Endometrium (tissue), 2 donors: ENCODE measurements at regions not wholly inside any gene's neighbourhood (a gene's known extent, or its start where the extent isn't known, plus 50 kb on each side); places are given as distances from the start of the nearest gene placed in this dataset.

ENCODE experiments used
- FAIRE-seq: peaks from 2 replicates; lab custom pipeline; 2012; peaks lifted over from hg19 to GRCh38; lab: Jason Lieb, UNC
- donor health status: control.
- donor health status: control.

DNA sequence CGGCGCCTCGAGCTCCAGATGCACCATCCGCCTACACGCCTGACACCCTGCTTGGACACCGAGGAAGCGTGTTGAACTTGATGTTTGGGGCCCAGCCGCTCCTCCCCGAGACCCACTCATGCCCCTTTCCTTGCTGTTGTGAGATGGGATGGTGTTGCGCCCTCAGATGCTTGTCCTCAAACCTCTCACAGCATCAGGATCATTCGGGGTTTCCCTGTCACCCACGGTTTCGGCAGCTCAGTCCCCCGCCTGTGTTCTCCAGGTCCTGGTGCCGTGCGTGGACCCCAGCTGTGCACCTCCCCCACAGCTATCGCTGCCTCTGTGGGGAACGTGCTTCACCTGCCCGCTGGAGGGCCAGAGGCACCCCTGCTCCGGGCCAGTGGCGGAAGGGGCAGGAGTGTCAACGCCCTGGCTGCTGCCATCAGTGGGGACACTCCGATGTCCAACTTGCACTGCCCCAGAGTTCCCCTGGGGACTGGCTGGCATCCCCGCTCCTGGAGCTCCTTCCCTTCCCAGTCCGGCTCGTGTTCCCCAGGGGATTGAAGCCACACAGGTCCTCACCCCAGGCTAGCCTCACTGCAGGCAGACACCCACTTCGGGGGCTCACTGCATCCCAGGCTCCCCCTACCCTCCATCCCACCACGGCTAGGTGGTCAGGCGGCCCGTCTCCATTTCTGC, 82.3 kb upstream of the ADRA2C start:
- no peak for FAIRE-seq

DNA sequence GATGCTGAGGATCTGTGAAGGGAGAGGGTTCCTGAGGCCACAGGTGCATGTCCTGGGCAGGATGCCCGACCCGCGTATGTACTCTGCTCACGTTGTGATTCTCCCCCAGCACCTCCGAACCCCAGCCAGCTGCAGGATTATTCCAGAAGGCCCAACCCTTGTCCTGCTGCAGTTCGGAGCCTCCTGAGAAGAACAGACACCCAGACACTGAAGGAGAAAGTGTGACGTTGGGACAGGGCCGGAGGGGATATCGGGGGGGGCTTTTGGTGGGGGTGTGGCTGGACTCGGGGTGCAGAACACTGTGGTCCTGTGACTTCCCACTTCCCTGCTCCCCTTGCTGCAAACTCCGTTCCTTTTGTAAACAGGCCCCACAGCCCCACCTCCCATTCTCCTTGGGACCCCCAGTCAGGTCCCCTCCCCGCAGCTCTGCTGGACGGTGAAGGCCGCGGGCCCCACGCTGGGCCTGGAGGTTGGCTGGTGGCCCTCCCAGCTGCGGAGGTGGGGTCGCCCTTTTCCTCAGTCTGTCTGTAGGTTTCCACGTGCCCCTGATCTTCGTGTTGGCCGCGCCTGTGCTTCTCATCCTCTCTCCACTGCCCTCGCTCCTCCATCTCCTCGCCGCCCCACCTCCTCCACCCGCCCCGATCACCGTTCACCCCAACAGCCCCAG, 83.0 kb upstream of the ADRA2C start:
- no peak for FAIRE-seq

GRCh38 chr4:3682236-3683076, 83.7 kb upstream of the ADRA2C start:
- no peak for FAIRE-seq

DNA sequence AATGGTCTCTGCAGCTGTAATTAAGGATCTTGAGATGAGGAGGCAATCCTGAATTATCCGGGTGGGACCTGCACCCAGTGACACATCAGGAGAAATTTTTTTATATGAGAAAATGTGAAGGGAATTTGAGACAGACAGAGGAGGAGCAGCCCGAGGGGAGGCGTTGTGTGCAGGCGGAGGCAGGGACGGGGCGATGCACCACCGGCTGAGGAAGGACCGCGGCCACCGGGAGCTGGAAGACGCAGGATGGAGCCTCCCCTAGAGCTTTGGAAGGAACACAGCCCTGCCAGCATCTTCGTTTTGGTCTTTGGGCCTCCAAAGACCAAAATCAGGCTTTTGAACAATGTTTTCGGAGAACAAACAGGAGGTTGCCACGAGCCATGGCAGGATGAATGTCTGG, 85.0 kb upstream of the ADRA2C start:
- FAIRE-seq = no peak

DNA sequence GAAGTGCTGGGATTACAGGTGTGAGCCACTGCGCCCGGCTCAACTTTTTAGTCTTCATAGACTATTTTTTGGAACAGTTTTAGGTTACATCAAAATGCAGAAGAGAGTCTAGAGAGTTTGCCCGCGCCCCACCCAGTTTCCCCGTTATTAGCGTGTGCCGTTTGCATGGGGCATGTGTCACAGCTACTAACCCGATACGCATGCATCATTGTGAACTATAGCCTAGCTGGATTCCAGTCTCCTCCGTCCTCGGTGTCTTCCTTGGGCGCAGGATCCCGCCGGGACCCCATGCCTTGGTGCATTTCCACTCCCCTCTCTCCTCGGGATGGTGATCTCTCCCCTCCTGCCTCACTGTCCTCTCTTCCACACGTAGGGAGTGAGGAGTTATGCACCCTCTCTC, 85.5 kb upstream of the ADRA2C start:
- FAIRE-seq = no peak

GRCh38 chr4:3679851-3680311, 86.3 kb upstream of the ADRA2C start:
- FAIRE-seq = no peak

GRCh38 chr4:3679071-3679825, 86.9 kb upstream of the ADRA2C start:
- FAIRE-seq = no peak

DNA sequence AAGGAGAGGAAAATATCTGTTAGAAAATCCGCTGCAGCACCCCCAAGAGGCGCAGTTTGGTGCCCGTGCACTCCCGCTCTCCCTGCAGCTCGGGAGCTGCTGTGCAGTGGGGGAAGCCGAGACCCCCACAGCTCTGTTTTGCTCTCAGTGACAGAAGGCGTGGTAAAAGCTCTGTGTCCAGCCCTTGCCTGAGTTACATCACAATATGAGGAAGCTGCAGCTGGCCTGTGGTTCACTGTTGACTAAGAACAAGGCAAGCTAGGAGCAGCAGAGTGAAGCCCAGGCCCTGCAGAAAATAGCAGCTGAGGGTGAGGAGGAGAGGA, 88.5 kb upstream of the ADRA2C start:
- FAIRE-seq = no peak

GRCh38 chr4:3676907-3677747, 89.1 kb upstream of the ADRA2C start:
- no peak for FAIRE-seq

DNA sequence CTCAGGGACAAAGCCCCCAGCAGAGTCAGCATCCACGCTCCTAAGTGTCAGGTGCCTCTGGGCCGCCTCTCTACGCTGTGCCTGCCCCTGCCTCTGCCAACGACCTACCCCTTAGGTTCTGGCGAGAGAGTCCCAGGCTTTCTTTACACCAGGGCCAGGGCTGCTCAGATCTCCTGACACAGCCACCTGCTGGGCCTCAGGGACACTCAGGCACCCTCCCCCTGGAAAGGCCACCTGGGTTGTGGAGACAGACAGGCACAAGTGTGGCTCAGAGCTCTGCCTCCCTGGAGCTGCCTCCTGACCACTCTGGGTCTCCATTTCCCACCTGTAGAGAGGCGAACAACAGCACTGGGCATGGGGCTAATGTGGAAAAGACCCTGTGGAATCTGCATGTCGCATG, 90.0 kb upstream of the ADRA2C start:
- FAIRE-seq = no peak

DNA sequence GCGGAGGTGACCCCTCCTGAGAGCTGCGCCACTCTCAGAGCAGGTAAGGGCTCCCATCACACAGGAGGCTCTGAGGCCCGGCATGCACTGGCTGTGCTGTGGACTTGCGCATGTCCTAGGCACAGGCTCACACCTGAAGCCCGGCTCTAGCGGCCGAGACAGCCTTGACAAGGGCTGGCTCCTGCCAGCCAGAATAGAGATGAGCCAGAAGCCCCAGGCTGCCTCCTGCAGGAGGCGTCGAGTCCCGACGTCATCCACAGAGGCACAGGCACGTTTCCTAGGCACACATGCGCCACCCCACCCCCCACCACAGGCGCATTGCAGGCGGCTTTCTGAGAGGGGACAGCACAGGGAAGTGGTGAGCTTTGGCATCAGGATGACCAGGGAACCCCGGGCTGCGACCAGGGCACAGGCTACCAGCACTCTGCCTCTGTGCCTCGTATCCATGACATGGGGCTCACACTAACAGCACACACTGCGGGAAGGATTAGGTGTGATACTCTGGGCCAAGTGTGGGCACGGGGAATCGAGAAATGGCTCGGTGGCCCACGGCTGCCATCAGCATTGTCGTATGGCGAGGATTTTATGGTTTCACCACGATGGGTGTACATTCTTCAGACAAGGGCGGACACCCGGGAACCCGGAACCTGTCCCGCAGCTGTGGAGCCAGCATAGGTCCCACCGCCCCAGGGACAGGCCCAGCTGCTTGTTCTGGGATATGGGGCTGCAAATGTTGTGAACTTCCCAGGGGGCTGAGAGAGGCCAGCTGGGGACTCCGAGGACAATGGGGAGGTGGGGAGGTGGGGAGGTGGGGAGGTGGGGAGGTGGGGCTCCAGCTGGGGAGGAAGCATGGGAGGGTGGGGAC, 90.7 kb upstream of the ADRA2C start:
- no peak for FAIRE-seq

DNA sequence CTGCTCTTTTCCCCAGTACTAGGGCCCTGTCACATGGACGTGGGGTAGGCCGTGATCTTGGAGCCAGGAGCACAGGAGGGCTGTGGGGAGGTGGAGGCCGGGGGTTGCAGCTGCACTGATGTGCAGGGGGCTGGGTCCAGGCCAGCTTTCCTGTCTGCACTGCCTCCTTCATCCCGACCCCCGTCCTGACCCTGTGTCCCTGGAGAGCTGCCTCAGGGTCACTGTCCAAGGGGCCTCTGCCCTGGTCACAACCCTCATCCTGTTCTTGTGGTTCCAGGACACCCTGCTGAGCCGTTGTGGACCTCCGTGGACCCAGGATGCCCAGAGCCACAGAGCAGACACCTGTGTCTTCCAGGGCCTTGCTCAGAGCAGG, 91.7 kb upstream of the ADRA2C start:
- no peak for FAIRE-seq

DNA sequence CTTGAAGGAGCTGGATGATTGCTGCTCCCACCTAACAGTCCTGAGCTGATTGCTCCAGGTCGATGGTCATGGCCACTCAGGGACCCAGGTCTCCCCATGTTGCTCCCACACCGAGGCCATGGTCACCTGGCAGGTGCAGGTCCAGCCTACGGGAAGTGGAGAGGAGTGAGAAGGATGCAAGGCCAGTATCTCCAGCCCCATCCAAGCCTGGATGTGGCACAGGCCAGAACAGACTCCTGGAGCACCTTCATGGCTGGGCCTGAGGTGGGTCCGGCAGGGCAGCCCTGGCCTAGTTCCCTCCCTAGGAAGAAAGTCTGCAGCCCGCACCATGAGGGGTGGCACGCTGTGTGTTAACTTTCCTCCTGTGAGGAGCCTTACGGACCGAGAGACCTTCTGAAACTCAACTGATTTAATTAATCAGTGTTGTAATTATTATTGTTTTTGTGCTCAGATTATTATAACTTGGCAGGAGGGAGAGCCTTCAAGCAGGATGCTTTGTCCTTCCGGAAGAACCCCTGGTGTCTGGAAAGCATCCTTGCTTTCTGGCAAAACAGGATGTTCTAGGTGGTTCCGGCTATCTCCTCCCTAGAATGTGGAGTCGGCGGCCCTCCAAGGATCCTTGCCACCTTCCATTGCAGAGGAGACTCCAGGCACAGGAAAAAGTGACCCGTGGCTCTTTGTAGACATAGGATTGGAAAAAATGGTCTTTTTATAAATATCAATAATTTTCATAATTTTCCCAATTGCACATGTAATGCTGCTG, 92.3 kb upstream of the ADRA2C start:
- no peak for FAIRE-seq

DNA sequence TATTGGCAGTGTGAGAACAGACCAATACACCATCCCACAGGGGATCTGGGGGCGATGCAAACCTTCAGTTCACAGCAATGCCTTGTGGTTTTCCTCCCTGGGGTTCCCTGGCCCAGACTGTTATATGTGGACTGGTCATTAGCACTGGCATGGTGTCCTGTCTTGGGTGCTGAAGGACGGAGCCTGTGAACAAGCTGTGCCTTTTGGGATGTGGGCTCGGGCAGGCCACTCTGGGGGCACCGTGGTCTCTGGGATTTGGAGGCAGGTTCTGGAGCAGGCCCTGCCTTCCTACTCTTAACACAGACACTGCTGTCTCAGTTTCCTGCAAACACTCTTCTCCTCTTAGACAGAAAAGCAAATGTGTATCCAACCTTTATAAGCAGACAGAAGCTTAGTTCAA, 93.0 kb upstream of the ADRA2C start:
- no peak for FAIRE-seq

DNA sequence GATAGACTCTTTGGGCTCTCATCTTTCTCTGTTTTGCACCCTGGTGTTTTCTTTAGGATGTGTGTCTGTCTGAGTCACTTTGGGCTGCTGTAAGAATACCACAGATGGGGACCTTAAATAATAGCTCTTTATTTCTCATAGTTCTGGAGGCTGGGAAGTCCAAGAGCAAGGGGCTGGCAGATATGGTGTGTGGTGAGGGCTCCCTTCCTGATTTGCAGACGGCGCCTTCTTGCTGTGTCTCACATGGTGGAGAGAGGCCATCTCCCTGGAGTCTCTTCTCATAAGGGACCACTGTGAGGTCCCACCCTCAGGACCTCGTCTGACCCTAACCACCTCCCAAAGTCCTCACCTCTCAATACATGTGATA, 93.7 kb upstream of the ADRA2C start:
- FAIRE-seq = no peak

DNA sequence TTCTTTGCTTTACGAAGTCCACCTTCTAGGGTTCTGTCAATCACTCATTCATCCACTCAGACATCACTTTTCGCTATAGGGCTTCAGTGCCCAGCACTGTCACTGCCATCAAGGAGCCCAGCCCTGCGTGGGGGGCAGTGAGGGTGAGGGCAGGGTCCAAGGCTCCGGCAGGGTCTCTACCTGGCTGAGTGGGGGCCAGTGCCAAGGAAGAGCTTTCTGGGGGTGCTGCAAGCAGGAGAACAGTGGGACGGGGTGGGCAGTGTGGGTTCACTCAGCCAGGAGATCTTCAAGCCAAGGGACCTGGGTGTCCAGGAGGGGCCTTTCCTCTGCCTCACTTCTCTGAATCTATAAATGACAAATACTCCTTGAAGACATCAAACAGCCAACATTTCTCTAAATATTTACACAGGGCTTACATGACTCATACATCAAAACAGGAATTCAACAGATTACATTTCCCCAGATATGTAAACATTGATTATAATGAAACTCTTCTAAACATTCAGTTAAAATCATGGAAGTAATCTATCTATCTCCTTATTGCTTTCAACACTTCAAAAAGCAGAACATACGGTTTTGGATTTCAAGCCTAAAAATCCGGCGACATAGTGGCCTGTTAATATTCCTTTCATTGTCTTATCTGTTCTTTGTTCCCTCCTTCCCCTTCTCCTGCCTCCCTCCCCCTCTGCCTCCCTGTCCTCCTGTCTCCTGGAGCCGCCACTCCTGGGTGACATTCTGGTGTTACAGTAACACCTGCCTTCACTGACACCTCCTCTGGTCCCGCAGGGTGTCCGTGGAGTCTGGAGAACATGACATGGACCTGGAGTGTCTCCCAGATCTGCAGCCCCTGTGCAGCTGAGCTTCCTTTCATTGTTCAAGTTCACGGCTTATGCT, 94.4 kb upstream of the ADRA2C start:
- peak; percentile 29 for FAIRE-seq

GRCh38 chr4:3670521-3671519, 95.4 kb upstream of the ADRA2C start:
- no peak for FAIRE-seq

DNA sequence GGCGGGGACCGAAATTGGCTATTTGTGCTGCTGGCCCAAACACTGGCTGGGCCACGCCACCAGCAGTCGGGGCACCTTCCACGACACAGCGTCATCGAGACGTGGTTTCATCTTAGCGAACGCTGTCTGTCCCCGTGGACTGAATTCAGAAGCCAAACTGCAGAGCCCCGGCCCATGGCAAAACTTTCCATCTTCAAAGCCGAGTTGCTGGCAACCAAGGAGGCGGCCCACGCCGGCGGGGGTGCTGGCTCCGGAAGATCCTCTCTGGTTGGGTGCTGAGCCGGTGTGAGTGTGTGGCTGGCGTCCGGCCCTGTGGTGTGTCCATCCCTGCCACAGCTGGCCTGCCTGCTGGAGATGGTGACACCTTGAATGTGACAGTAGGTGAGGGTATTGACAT, 96.6 kb upstream of the ADRA2C start:
- no peak for FAIRE-seq
